Hepatocyte (in vitro differentiated cells): ENCODE measurements at regions not wholly inside any gene's neighbourhood (a gene's known extent, or its start where the extent isn't known, plus 50 kb on each side); places are given as distances from the start of the nearest gene placed in this dataset.

Experiments used
- DNase-seq: peaks from one replicate; pipeline ENCODE4 v3.0.0-alpha.2; 2016; ENCODE audit warnings: low spot score
- H2AFZ ChIP-seq: fragments of 200-600 bp; sonication (generic); 2 replicates; pipeline ENCODE4 v1.6.0; 2016; ENCODE audit warnings: antibody characterized with exemption, mild to moderate bottlenecking
- H3K27ac ChIP-seq: fragments of 200-600 bp; sonication (generic); 2 replicates; pipeline ENCODE4 v1.5.1; 2016; ENCODE audit warnings: mild to moderate bottlenecking
- H3K27me3 ChIP-seq: fragments of 200-600 bp; sonication (generic); 2 replicates; pipeline ENCODE4 v1.6.1; 2016
- H3K36me3 ChIP-seq: fragments of 200-600 bp; sonication (generic); replicated peaks from 2 replicates; pipeline ENCODE4 v1.5.1; 2016; ENCODE audit warnings: low read depth; ENCODE audit not compliant: insufficient read depth
- H3K4me1 ChIP-seq: fragments of 200-600 bp; sonication (generic); 2 replicates; pipeline ENCODE4 v1.5.1; 2016; ENCODE audit warnings: mild to moderate bottlenecking, moderate library complexity; ENCODE audit not compliant: insufficient read depth
- H3K4me2 ChIP-seq: fragments of 200-600 bp; sonication (generic); 2 replicates; pipeline ENCODE4 v1.6.0; 2016
- H3K4me3 ChIP-seq: fragments of 200-600 bp; sonication (generic); 2 replicates; pipeline ENCODE4 v1.5.1; 2016; ENCODE audit warnings: mild to moderate bottlenecking
- H3K79me2 ChIP-seq: fragments of 200-600 bp; sonication (generic); 2 replicates; pipeline ENCODE4 v1.6.0; 2017; ENCODE audit warnings: mild to moderate bottlenecking
- H3K9me2 ChIP-seq: fragments of 200-600 bp; sonication (generic); replicated peaks from 2 replicates; pipeline ENCODE4 v1.6.0; 2017; ENCODE audit warnings: mild to moderate bottlenecking; ENCODE audit not compliant: insufficient read depth
- H3K9me3 ChIP-seq: fragments of 200-600 bp; sonication (generic); 2 replicates; pipeline ENCODE4 v1.5.1; 2016; ENCODE audit warnings: low read depth, mild to moderate bottlenecking
- H4K20me1 ChIP-seq: fragments of 200-600 bp; sonication (generic); 2 replicates; pipeline ENCODE4 v1.6.0; 2016; ENCODE audit warnings: mild to moderate bottlenecking; ENCODE audit not compliant: insufficient read depth, poor library complexity, severe bottlenecking
- EZH2 ChIP-seq: fragments of 200-600 bp; sonication (generic); IDR thresholded peaks from 2 replicates; pipeline ENCODE4 v1.6.1; 2016; ENCODE audit warnings: antibody characterized with exemption, mild to moderate bottlenecking, borderline replicate concordance
- EZH2phosphoT487 ChIP-seq: fragments of 200-600 bp; sonication (generic); IDR thresholded peaks from one replicate; pipeline ENCODE4 v1.6.1; 2018; ENCODE audit warnings: antibody characterized with exemption, mild to moderate bottlenecking, low read depth, moderate library complexity; ENCODE audit not compliant: unreplicated experiment, severe bottlenecking
- WGBS: methylation state at CpG from one replicate; pipeline ENCODE4 v1.1.6; 2016; ENCODE audit warnings: low lambda C conversion rate; ENCODE audit errors: missing lambda C conversion rate; 5-methylcytosine and 5-hydroxymethylcytosine counted together
- TF ChIP-seq, protein P1 (sequence below): fragments of 200-600 bp; sonication (generic); IDR thresholded peaks from 2 replicates; pipeline ENCODE4 v1.5.1; 2016; ENCODE audit warnings: antibody characterized with exemption, mild to moderate bottlenecking; ENCODE audit not compliant: poor library complexity

DNA sequence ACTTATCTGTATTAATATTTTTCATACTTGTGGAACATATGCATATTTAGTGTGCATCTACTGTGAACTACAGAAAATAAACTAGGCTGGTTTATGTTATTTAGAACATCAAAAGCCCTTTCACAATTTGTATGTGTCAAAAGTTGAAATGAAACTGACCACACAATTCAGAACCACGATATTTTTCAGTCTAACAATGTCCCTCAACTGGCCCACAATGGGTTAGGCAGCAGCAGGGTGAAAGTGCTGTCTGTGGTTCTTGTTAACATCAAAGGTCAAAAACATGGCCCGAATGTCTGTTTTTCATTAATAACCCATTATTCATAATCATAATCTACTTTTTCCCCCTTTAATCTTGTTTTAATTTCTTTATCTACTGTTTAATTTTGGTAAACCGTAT is 559.9 kb upstream of the ATP2B1 start:
- DNase-seq, result no peak
- Histone ChIP-seq H4K20me1 (no peaks in the 10 kb centered on the region), H3K9me3 (no peaks in the 10 kb centered on the region), H2AFZ (no peak overlapping the region), H3K27ac (no peak overlapping the region), H3K27me3 (no peaks in the 10 kb centered on the region), H3K4me2 (no peak overlapping the region), H3K4me1 (no peaks in the 10 kb centered on the region), H3K9me2 (no peaks in the 10 kb centered on the region), H3K36me3 (no peaks in the 10 kb centered on the region), H3K4me3 (no peak overlapping the region), H3K79me2 (no peaks in the 10 kb centered on the region)
- WGBS, result 59% methylated on average over 3 of the region's 3 CpGs
- TF ChIP-seq, protein P1, sequence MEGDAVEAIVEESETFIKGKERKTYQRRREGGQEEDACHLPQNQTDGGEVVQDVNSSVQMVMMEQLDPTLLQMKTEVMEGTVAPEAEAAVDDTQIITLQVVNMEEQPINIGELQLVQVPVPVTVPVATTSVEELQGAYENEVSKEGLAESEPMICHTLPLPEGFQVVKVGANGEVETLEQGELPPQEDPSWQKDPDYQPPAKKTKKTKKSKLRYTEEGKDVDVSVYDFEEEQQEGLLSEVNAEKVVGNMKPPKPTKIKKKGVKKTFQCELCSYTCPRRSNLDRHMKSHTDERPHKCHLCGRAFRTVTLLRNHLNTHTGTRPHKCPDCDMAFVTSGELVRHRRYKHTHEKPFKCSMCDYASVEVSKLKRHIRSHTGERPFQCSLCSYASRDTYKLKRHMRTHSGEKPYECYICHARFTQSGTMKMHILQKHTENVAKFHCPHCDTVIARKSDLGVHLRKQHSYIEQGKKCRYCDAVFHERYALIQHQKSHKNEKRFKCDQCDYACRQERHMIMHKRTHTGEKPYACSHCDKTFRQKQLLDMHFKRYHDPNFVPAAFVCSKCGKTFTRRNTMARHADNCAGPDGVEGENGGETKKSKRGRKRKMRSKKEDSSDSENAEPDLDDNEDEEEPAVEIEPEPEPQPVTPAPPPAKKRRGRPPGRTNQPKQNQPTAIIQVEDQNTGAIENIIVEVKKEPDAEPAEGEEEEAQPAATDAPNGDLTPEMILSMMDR, result no peak
- no peak for TF ChIP-seq EZH2
- TF ChIP-seq EZH2phosphoT487, result no peak

DNA sequence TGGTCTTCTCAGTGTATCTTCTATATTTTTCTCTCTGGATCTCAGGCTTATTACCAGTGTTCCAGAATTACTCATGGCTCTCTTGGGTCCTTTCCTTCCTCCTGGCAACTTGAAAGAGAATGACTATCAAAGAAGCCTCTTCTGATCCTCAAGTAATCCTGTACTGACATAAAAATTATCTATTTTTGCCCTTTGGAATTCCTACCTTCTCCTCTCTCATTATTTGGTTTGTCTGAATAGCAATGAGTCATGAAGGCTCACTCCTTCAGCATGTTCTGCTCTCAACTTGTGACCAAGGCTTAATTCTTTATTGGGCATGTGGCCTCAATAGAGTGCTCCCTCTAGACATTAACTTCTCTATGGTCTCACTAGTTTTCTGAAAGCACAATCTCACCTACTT is 553.6 kb upstream of the ATP2B1 start:
- TF ChIP-seq, protein P1, result no peak
- no peak for TF ChIP-seq EZH2
- no peak for TF ChIP-seq EZH2phosphoT487
- Histone ChIP-seq H2AFZ (no peak overlapping the region), H3K27me3 (no peaks in the 10 kb centered on the region), H3K27ac (no peak overlapping the region), H3K4me1 (no peaks in the 10 kb centered on the region), H3K79me2 (no peaks in the 10 kb centered on the region), H4K20me1 (no peaks in the 10 kb centered on the region), H3K4me3 (no peak overlapping the region), H3K4me2 (no peak overlapping the region), H3K9me3 (no peaks in the 10 kb centered on the region), H3K9me2 (no peaks in the 10 kb centered on the region), H3K36me3 (no peaks in the 10 kb centered on the region)
- DNase-seq, result peak; percentile 14

DNA sequence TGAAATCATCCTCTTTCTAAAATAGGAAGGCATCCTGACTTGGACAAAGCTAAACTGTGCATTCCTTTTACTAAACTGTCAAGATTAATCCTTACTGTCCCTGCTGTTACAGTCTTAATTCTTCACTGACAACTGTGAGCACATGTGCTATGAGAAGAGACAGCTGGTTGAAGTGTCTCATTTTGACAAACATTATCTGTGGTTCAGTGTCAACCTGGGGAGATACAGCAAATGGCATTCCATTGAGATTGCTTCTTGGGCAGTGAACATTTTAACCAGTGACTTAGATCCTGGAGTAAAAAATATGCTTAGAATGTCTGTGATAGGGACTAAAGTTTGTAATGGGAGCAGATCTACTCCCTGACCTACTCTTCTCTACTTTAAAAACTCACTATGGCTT is 552.6 kb upstream of the ATP2B1 start:
- no peak overlapping the region for H3K4me3 ChIP-seq
- TF ChIP-seq, protein P1, result no peak
- TF ChIP-seq EZH2phosphoT487 (no peak), EZH2 (no peak)
- H4K20me1 ChIP-seq, result no peaks in the 10 kb centered on the region
- DNase-seq, result no peak
- no peaks in the 10 kb centered on the region for H3K9me3 ChIP-seq
- no peaks in the 10 kb centered on the region for H3K9me2 ChIP-seq
- H3K36me3 ChIP-seq, result no peaks in the 10 kb centered on the region
- H3K4me2 ChIP-seq, result no peak overlapping the region
- H3K27me3 ChIP-seq, result no peaks in the 10 kb centered on the region
- no peaks in the 10 kb centered on the region for H3K4me1 ChIP-seq
- no peak overlapping the region for H3K27ac ChIP-seq
- no peak overlapping the region for H2AFZ ChIP-seq
- H3K79me2 ChIP-seq, result no peaks in the 10 kb centered on the region

DNA sequence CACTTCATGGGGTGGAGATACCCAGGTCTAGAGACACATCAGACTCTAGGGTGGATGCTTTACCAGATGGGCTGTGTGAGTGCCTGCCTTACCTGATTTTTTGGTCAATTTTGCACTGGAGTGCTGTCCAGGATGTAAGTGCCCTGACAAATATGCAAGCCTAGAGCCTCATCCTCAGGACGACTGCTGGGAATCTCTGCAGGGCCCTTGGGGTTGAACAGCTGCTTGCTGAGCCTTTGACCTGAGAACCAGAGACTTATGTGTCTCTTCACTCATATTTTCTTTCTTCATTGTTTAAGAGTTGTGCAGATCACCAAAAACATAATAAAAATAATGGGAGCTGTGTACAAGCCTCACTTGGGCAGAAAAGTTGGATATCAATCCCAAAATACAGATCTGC is 551.5 kb upstream of the ATP2B1 start:
- Histone ChIP-seq H3K4me3 (no peak overlapping the region), H3K9me2 (no peaks in the 10 kb centered on the region), H3K27ac (no peak overlapping the region), H3K79me2 (no peaks in the 10 kb centered on the region), H3K27me3 (no peaks in the 10 kb centered on the region), H4K20me1 (no peaks in the 10 kb centered on the region), H3K4me2 (no peak overlapping the region), H3K36me3 (no peaks in the 10 kb centered on the region), H3K4me1 (no peaks in the 10 kb centered on the region), H3K9me3 (no peaks in the 10 kb centered on the region), H2AFZ (no peak overlapping the region)
- no peak for DNase-seq
- no peak for TF ChIP-seq EZH2phosphoT487
- TF ChIP-seq EZH2, result no peak
- WGBS, result 81% methylated on average over 1 of the region's 1 CpG
